Activated CD4-positive, alpha-beta memory T cell treated with anti-CD3 and anti-CD28 coated beads, Interleukin-2, amount 10 ng/mL, durations not matched to agents 7 days and 5 days (primary cell): ENCODE measurements at regions not wholly inside any gene's neighbourhood (a gene's known extent, or its start where the extent isn't known, plus 50 kb on each side); places are given as distances from the start of the nearest gene placed in this dataset.
"Not testable (repeated sequence)": the region's sequence is repeated elsewhere in the genome, so short reads cannot be mapped to it uniquely, and the experiment has no call there.

ENCODE experiments used
- CTCF ChIA-PET: fragments of 350-600 bp; sonication (Branson Sonifier 250); formaldehyde crosslinking; loops from one replicate; lab custom pipeline; 2021; ENCODE audit warnings: antibody characterized with exemption, inconsistent platforms; lab: Charles Lee
- POLR2A ChIA-PET: fragments of 350-600 bp; sonication (Branson Sonifier 250); formaldehyde crosslinking; loops from one replicate; lab custom pipeline; 2021; ENCODE audit warnings: antibody characterized with exemption; lab: Charles Lee
- DNase-seq: peaks from one replicate; pipeline ENCODE4 v3.0.0-alpha.2; 2020
- H3K27ac Mint-ChIP-seq: one replicate; pipeline ENCODE4 v1.8.0; 2021; ENCODE audit warnings: mild to moderate bottlenecking, mixed read lengths
- H3K27me3 Mint-ChIP-seq: one replicate; pipeline ENCODE4 v1.8.0; 2021; ENCODE audit warnings: mixed read lengths
- H3K36me3 Mint-ChIP-seq: one replicate; pipeline ENCODE4 v1.8.0; 2021; ENCODE audit warnings: low read depth, mixed read lengths
- H3K4me1 Mint-ChIP-seq: one replicate; pipeline ENCODE4 v1.8.0; 2021; ENCODE audit warnings: mixed read lengths
- H3K4me3 Mint-ChIP-seq: one replicate; pipeline ENCODE4 v1.8.0; 2021; ENCODE audit warnings: mild to moderate bottlenecking, mixed read lengths
- H3K9me3 Mint-ChIP-seq: one replicate; pipeline ENCODE4 v1.8.0; 2021; ENCODE audit warnings: mixed read lengths

- H3K9me3 Mint-ChIP-seq, CTCF ChIA-PET, H3K4me1 Mint-ChIP-seq, H3K27ac Mint-ChIP-seq, H3K4me3 Mint-ChIP-seq, DNase-seq, H3K36me3 Mint-ChIP-seq, POLR2A ChIA-PET, H3K27me3 Mint-ChIP-seq: not testable (repeated sequence)
Measured at GRCh38 chr17:71874773-71875172, 246.0 kb upstream of the SOX9 start.

DNA sequence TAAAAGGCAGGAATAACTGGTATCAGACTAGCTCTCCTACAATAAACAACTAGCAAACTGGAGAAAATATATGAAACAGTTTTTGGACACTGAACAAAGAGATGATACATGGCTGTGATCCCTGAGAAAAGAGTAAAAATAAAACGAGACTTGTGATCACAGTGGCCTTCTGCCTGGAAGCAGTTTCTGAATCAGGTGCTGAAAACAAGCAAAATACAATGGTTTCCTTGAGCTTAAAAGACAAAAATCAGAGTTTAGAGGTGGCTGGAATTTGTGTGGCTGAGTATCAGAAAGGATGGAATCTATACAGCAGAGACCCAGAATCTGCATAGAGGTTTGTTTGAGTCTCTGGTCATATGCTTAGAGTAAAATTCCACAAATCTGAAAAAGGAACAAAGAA, 242.5 kb upstream of the SOX9 start:
- ChIA-PET POLR2A (no interaction called here), CTCF (no interaction called here)
- H3K27ac Mint-ChIP-seq, result no peak overlapping the region
- no peak overlapping the region for H3K4me3 Mint-ChIP-seq
- no peaks in the 10 kb centered on the region for H3K36me3 Mint-ChIP-seq
- no peak for DNase-seq
- no peaks in the 10 kb centered on the region for H3K27me3 Mint-ChIP-seq
- no peaks in the 10 kb centered on the region for H3K9me3 Mint-ChIP-seq
- H3K4me1 Mint-ChIP-seq, result no peaks in the 10 kb centered on the region

DNA sequence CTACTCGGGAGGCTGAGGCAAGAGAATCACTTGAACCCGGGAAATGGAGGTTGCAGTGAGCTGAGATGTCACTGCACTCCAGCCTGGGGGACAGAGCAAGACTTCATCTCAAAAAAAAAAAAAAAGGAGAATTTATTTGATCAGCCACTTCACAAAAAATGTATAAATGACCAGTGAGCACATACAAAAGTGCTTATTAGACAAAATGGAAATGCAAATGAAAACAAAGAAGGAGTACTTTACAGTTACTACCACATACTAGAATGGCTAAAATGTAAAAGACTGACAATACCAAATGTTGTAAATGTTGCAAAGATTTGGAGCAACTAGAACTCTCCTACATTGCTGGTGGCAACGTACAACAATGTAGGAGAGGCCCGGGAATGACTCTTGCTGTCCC, 241.8 kb upstream of the SOX9 start:
- Mint-ChIP-seq H3K36me3 (no peaks in the 10 kb centered on the region), H3K27me3 (no peaks in the 10 kb centered on the region), H3K9me3 (no peaks in the 10 kb centered on the region), H3K4me1 (no peaks in the 10 kb centered on the region), H3K4me3 (no peak overlapping the region), H3K27ac (no peak overlapping the region)
- POLR2A ChIA-PET, result no interaction called here
- CTCF ChIA-PET, result no interaction called here
- DNase-seq, result no peak

- H3K36me3 Mint-ChIP-seq, result no peaks in the 10 kb centered on the region
Measured at GRCh38 chr17:71881041-71881440, 239.8 kb upstream of the SOX9 start.

DNA sequence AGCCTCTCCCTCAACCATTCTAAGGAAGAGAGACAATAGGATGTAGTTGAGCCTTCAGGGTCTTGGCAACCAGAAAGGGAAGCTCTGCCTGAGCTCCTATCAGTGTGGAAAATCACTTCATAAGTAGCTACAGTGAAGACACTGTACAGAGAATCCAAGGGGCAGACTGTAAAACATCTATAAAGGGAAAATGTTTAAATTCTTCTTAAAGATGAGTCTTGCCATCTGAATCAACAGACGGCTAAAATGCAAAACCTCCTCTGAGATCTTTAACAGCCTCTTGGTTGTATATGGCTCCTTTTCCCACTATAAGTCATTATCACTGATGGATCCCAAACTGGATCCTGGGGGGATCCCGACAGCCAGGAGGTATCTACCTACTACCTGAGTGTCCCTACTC, 239.2 kb upstream of the SOX9 start:
- no peaks in the 10 kb centered on the region for H3K27me3 Mint-ChIP-seq
- ChIA-PET CTCF (no interaction called here), POLR2A (no interaction called here)
- DNase-seq, result no peak
- no peak overlapping the region for H3K4me3 Mint-ChIP-seq
- H3K36me3 Mint-ChIP-seq, result no peaks in the 10 kb centered on the region
- no peaks in the 10 kb centered on the region for H3K4me1 Mint-ChIP-seq
- peaks cover 4% of the 10 kb centered on the region for H3K9me3 Mint-ChIP-seq
- no peak overlapping the region for H3K27ac Mint-ChIP-seq

More at GRCh38 chr17:71881041-71881440, 239.8 kb upstream of the SOX9 start:
- ChIA-PET CTCF (no interaction called here), POLR2A (no interaction called here)
- DNase-seq, result no peak
- H3K27ac Mint-ChIP-seq, result no peak overlapping the region
- no peak overlapping the region for H3K4me3 Mint-ChIP-seq
- no peaks in the 10 kb centered on the region for H3K27me3 Mint-ChIP-seq
- no peaks in the 10 kb centered on the region for H3K4me1 Mint-ChIP-seq
- H3K9me3 Mint-ChIP-seq, result peaks cover 4% of the 10 kb centered on the region

DNA sequence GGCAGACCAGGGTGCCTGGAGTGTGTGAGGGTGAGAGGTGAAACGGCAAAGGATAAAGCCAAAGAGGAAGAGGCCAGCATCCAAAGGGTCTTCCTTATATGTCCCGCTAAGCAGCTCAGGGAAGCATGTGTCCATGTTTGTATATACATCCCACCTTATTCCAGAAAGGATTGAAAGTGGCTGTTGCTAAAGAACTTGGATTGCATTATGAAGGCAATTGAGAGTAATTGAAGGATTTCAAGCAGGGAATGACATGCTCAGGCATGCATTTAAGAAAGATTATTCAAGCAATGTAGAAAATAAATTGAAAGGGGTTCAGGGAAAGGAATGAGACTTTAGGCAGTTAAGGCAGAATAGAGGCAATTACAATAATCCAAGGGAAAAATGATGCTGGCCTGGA, 237.6 kb upstream of the SOX9 start:
- ChIA-PET POLR2A (no interaction called here), CTCF (no interaction called here)
- no peaks in the 10 kb centered on the region for H3K27me3 Mint-ChIP-seq
- H3K27ac Mint-ChIP-seq, result no peak overlapping the region
- no peaks in the 10 kb centered on the region for H3K36me3 Mint-ChIP-seq
- DNase-seq, result no peak
- no peak overlapping the region for H3K4me3 Mint-ChIP-seq
- no peaks in the 10 kb centered on the region for H3K4me1 Mint-ChIP-seq
- peaks cover 4% of the 10 kb centered on the region for H3K9me3 Mint-ChIP-seq

GRCh38 chr17:71883845-71884244, 237.0 kb upstream of the SOX9 start:
- Mint-ChIP-seq H3K9me3 (peaks cover 4% of the 10 kb centered on the region), H3K36me3 (no peaks in the 10 kb centered on the region), H3K27me3 (no peaks in the 10 kb centered on the region), H3K4me1 (no peaks in the 10 kb centered on the region), H3K27ac (no peak overlapping the region), H3K4me3 (no peak overlapping the region)
- DNase-seq, result no peak
- ChIA-PET CTCF (no interaction called here), POLR2A (no interaction called here)

- Mint-ChIP-seq H3K4me1 (no peaks in the 10 kb centered on the region), H3K27ac (no peak overlapping the region), H3K4me3 (no peak overlapping the region), H3K9me3 (peaks cover 4% of the 10 kb centered on the region), H3K27me3 (no peaks in the 10 kb centered on the region), H3K36me3 (no peaks in the 10 kb centered on the region)
- ChIA-PET CTCF (no interaction called here), POLR2A (no interaction called here)
- no peak for DNase-seq
Measured at GRCh38 chr17:71885662-71886061, 235.2 kb upstream of the SOX9 start.

GRCh38 chr17:71899317-71899716, 221.5 kb upstream of the SOX9 start:
- peaks cover 13% of the 10 kb centered on the region for H3K9me3 Mint-ChIP-seq
- ChIA-PET POLR2A (no interaction called here), CTCF (no interaction called here)
- H3K36me3 Mint-ChIP-seq, result no peaks in the 10 kb centered on the region
- no peak for DNase-seq
- no peak overlapping the region for H3K4me3 Mint-ChIP-seq
- no peak overlapping the region for H3K27ac Mint-ChIP-seq
- no peaks in the 10 kb centered on the region for H3K27me3 Mint-ChIP-seq
- no peaks in the 10 kb centered on the region for H3K4me1 Mint-ChIP-seq

GRCh38 chr17:71900621-71901229, 220.1 kb upstream of the SOX9 start:
- ChIA-PET CTCF (no interaction called here), POLR2A (no interaction called here)
- H3K4me3 Mint-ChIP-seq, result no peak overlapping the region
- peaks cover 10% of the 10 kb centered on the region for H3K9me3 Mint-ChIP-seq
- no peaks in the 10 kb centered on the region for H3K27me3 Mint-ChIP-seq
- no peaks in the 10 kb centered on the region for H3K36me3 Mint-ChIP-seq
- DNase-seq, result no peak
- H3K27ac Mint-ChIP-seq, result no peak overlapping the region
- no peaks in the 10 kb centered on the region for H3K4me1 Mint-ChIP-seq

- no peak overlapping the region for H3K4me3 Mint-ChIP-seq
- H3K27me3 Mint-ChIP-seq, result no peaks in the 10 kb centered on the region
- peaks cover 5% of the 10 kb centered on the region for H3K9me3 Mint-ChIP-seq
- CTCF ChIA-PET, result no interaction called here
- no peak overlapping the region for H3K27ac Mint-ChIP-seq
- H3K4me1 Mint-ChIP-seq, result no peaks in the 10 kb centered on the region
- no peak for DNase-seq
- no peaks in the 10 kb centered on the region for H3K36me3 Mint-ChIP-seq
- POLR2A ChIA-PET, result no interaction called here
Measured at GRCh38 chr17:71902894-71903506, 217.8 kb upstream of the SOX9 start.

DNA sequence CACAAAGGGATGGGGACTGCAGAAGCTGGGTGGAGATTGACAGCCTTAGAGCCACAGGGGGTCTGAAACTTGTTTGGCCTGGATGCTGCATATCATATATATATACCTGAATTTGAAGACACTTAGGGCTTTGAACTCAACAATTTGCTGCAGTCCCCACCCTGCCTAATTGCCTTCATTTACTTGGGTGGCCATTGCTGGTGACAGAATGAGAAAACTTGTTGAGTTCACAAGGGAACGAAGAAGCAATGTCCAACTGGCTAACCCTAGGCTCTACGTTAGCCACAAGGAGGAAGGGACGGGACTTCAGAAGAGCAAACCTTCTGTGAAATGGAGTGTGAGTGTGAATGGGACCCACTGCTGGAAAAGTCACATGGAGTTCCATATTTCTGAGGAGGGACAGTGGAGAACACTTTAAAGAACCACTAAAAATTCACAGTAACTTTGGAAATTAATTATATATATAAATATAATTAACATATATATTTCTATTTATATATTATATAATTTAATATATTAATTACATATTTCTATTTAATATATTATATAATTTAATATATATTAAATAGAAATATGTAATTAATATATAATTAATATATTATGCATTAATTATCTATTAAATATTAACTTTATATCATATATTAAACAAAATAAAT, 215.3 kb upstream of the SOX9 start:
- ChIA-PET POLR2A (no interaction called here), CTCF (no interaction called here)
- no peaks in the 10 kb centered on the region for H3K36me3 Mint-ChIP-seq

DNA sequence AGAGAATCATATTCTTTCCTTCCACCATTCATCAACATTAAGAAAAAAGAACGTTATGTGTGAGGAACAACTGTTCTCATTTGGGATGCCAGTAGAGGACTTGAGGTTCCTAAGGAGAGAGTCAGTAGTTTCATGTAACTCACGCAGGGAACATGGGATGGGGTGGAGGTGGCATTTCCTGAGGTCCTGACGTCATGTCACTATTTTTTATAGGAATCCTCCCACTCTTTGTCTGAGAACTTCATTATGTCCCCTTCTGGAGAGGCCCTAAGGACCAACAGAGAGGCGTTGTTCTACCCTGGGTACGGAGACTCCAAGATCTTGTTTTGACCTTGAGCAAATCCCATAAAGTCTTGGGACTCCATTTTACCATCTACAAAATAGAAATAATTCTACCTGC, 211.7 kb upstream of the SOX9 start:
- H3K27me3 Mint-ChIP-seq, result no peaks in the 10 kb centered on the region
- no peaks in the 10 kb centered on the region for H3K4me1 Mint-ChIP-seq
- DNase-seq, result no peak
- H3K9me3 Mint-ChIP-seq, result peaks cover 2% of the 10 kb centered on the region
- H3K27ac Mint-ChIP-seq, result no peak overlapping the region
- no peaks in the 10 kb centered on the region for H3K36me3 Mint-ChIP-seq
- no peak overlapping the region for H3K4me3 Mint-ChIP-seq
- POLR2A ChIA-PET, result no interaction called here
- CTCF ChIA-PET, result no interaction called here

More for the DNA sequence above, 215.3 kb upstream of the SOX9 start:
- DNase-seq, result no peak
- Mint-ChIP-seq H3K4me1 (no peaks in the 10 kb centered on the region), H3K9me3 (peaks cover 5% of the 10 kb centered on the region), H3K27me3 (no peaks in the 10 kb centered on the region), H3K27ac (no peak overlapping the region), H3K4me3 (no peak overlapping the region)

GRCh38 chr17:71910002-71910401, 210.8 kb upstream of the SOX9 start:
- no peaks in the 10 kb centered on the region for H3K4me1 Mint-ChIP-seq
- CTCF ChIA-PET, result no interaction called here
- H3K36me3 Mint-ChIP-seq, result no peaks in the 10 kb centered on the region
- no peak for DNase-seq
- POLR2A ChIA-PET, result no interaction called here
- no peak overlapping the region for H3K4me3 Mint-ChIP-seq
- no peaks in the 10 kb centered on the region for H3K27me3 Mint-ChIP-seq
- no peak overlapping the region for H3K27ac Mint-ChIP-seq
- peaks cover 2% of the 10 kb centered on the region for H3K9me3 Mint-ChIP-seq
